ENCODE measurements at regions not wholly inside any gene's neighbourhood (a gene's known extent, or its start where the extent isn't known, plus 50 kb on each side); places are given as distances from the start of the nearest gene placed in this dataset.
"Not testable (repeated sequence)": the region's sequence is repeated elsewhere in the genome, so short reads cannot be mapped to it uniquely, and the experiment has no call there.

GRCh38 chr17:71628306-71628705 lies 492.5 kb upstream of the SOX9 start:
- no peak for DNase-seq

- DNase-seq: no peak
Measured at GRCh38 chr17:71631483-71631882, 489.3 kb upstream of the SOX9 start.

- peak; percentile 79 for DNase-seq
Measured at GRCh38 chr17:71632328-71632727, 488.5 kb upstream of the SOX9 start.

GRCh38 chr17:71633391-71633849 lies 487.4 kb upstream of the SOX9 start:
- no peak for DNase-seq

GRCh38 chr17:71634376-71634775 lies 486.4 kb upstream of the SOX9 start:
- DNase-seq: no peak

GRCh38 chr17:71635187-71635586 lies 485.6 kb upstream of the SOX9 start:
- no peak for DNase-seq

- no peak for DNase-seq
Measured at GRCh38 chr17:71636644-71637043, 484.2 kb upstream of the SOX9 start.

- DNase-seq: no peak
Measured at GRCh38 chr17:71638668-71639067, 482.2 kb upstream of the SOX9 start.

- DNase-seq: no peak
Measured at GRCh38 chr17:71639865-71640264, 481.0 kb upstream of the SOX9 start.

- not testable (repeated sequence) for DNase-seq
Measured at GRCh38 chr17:71646890-71647289, 473.9 kb upstream of the SOX9 start.

GRCh38 chr17:71648342-71648741 lies 472.5 kb upstream of the SOX9 start:
- not testable (repeated sequence) for DNase-seq

- DNase-seq: peak; percentile 31
Measured at GRCh38 chr17:71649941-71650350, 470.9 kb upstream of the SOX9 start.

GRCh38 chr17:71655542-71655941 lies 465.3 kb upstream of the SOX9 start:
- DNase-seq: no peak

GRCh38 chr17:71656964-71657858 lies 463.6 kb upstream of the SOX9 start:
- DNase-seq: no peak

GRCh38 chr17:71658996-71659395 lies 461.8 kb upstream of the SOX9 start:
- DNase-seq: no peak

- DNase-seq: no peak
Measured at GRCh38 chr17:71664861-71665260, 456.0 kb upstream of the SOX9 start.

- DNase-seq: no peak
Measured at GRCh38 chr17:71666047-71666446, 454.8 kb upstream of the SOX9 start.

- no peak for DNase-seq
Measured at GRCh38 chr17:71667661-71668060, 453.2 kb upstream of the SOX9 start.

GRCh38 chr17:71668807-71669206 lies 452.0 kb upstream of the SOX9 start:
- no peak for DNase-seq

GRCh38 chr17:71677439-71677838 lies 443.4 kb upstream of the SOX9 start:
- no peak for DNase-seq

GRCh38 chr17:71679832-71680231 lies 441.0 kb upstream of the SOX9 start:
- DNase-seq: no peak

GRCh38 chr17:71681427-71682173 lies 439.2 kb upstream of the SOX9 start:
- DNase-seq: no peak

- DNase-seq: no peak
Measured at GRCh38 chr17:71682174-71682494, 438.7 kb upstream of the SOX9 start.

- DNase-seq: no peak
Measured at GRCh38 chr17:71689782-71690181, 431.0 kb upstream of the SOX9 start.
